ENCODE measurements at regions not wholly inside any gene's neighbourhood (a gene's known extent, or its start where the extent isn't known, plus 50 kb on each side); places are given as distances from the start of the nearest gene placed in this dataset.

- H3K9me3 ChIP-seq (ENCODE audit: severe bottlenecking): no peaks in the 10 kb centered on the region
- no peak overlapping the region for H3K27ac ChIP-seq (ENCODE audit: poor library complexity, severe bottlenecking)
- no peaks in the 10 kb centered on the region for H3K27me3 ChIP-seq (ENCODE audit: insufficient read depth, poor library complexity, severe bottlenecking)
- no peaks in the 10 kb centered on the region for H3K4me1 ChIP-seq (ENCODE audit: insufficient read depth, poor library complexity, severe bottlenecking)
- DNase-seq (ENCODE audit: low spot score) (no peak), ATAC-seq (ENCODE audit: low read depth) (no peak)
- no peak overlapping the region for H3K4me3 ChIP-seq (ENCODE audit: severe bottlenecking)
- TF ChIP-seq, protein P1, sequence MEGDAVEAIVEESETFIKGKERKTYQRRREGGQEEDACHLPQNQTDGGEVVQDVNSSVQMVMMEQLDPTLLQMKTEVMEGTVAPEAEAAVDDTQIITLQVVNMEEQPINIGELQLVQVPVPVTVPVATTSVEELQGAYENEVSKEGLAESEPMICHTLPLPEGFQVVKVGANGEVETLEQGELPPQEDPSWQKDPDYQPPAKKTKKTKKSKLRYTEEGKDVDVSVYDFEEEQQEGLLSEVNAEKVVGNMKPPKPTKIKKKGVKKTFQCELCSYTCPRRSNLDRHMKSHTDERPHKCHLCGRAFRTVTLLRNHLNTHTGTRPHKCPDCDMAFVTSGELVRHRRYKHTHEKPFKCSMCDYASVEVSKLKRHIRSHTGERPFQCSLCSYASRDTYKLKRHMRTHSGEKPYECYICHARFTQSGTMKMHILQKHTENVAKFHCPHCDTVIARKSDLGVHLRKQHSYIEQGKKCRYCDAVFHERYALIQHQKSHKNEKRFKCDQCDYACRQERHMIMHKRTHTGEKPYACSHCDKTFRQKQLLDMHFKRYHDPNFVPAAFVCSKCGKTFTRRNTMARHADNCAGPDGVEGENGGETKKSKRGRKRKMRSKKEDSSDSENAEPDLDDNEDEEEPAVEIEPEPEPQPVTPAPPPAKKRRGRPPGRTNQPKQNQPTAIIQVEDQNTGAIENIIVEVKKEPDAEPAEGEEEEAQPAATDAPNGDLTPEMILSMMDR (IDR thresholded peaks at IDR 0.05; ENCODE audit: poor library complexity, severe bottlenecking): no peak
- no peaks in the 10 kb centered on the region for H3K36me3 ChIP-seq (ENCODE audit: low read depth)
Measured at GRCh38 chr4:133474501-133474900, 325.4 kb downstream of the PCDH10 start.

- TF ChIP-seq, protein P1 (IDR thresholded peaks at IDR 0.05; ENCODE audit: poor library complexity, severe bottlenecking): no peak
- Histone ChIP-seq H3K27ac (ENCODE audit: poor library complexity, severe bottlenecking) (no peak overlapping the region), H3K9me3 (ENCODE audit: severe bottlenecking) (no peaks in the 10 kb centered on the region), H3K4me3 (ENCODE audit: severe bottlenecking) (no peak overlapping the region), H3K36me3 (ENCODE audit: low read depth) (no peaks in the 10 kb centered on the region), H3K4me1 (ENCODE audit: insufficient read depth, poor library complexity, severe bottlenecking) (no peaks in the 10 kb centered on the region), H3K27me3 (ENCODE audit: insufficient read depth, poor library complexity, severe bottlenecking) (no peaks in the 10 kb centered on the region)
- DNase-seq (ENCODE audit: low spot score) (no peak), ATAC-seq (ENCODE audit: low read depth) (no peak)
Measured at GRCh38 chr4:133472244-133472643, 323.1 kb downstream of the PCDH10 start.

- Histone ChIP-seq H3K27ac (ENCODE audit: poor library complexity, severe bottlenecking) (no peak overlapping the region), H3K4me3 (ENCODE audit: severe bottlenecking) (no peak overlapping the region), H3K9me3 (ENCODE audit: severe bottlenecking) (no peaks in the 10 kb centered on the region), H3K36me3 (ENCODE audit: low read depth) (no peaks in the 10 kb centered on the region), H3K27me3 (ENCODE audit: insufficient read depth, poor library complexity, severe bottlenecking) (no peaks in the 10 kb centered on the region), H3K4me1 (ENCODE audit: insufficient read depth, poor library complexity, severe bottlenecking) (no peaks in the 10 kb centered on the region)
- no peak for ATAC-seq (ENCODE audit: low read depth)
- TF ChIP-seq, protein P1 (IDR thresholded peaks at IDR 0.05; ENCODE audit: poor library complexity, severe bottlenecking): no peak
- DNase-seq (ENCODE audit: low spot score): no peak
Measured at GRCh38 chr4:133467290-133467947, 318.3 kb downstream of the PCDH10 start.

- Histone ChIP-seq H3K4me1 (ENCODE audit: insufficient read depth, poor library complexity, severe bottlenecking) (no peaks in the 10 kb centered on the region), H3K27ac (ENCODE audit: poor library complexity, severe bottlenecking) (no peak overlapping the region), H3K36me3 (ENCODE audit: low read depth) (no peaks in the 10 kb centered on the region), H3K9me3 (ENCODE audit: severe bottlenecking) (no peaks in the 10 kb centered on the region), H3K27me3 (ENCODE audit: insufficient read depth, poor library complexity, severe bottlenecking) (no peaks in the 10 kb centered on the region), H3K4me3 (ENCODE audit: severe bottlenecking) (no peak overlapping the region)
- DNase-seq (ENCODE audit: low spot score) (no peak), ATAC-seq (ENCODE audit: low read depth) (no peak)
- TF ChIP-seq, protein P1 (IDR thresholded peaks at IDR 0.05; ENCODE audit: poor library complexity, severe bottlenecking): peak; percentile 21
Measured at GRCh38 chr4:133465022-133465421, 315.9 kb downstream of the PCDH10 start.

- H3K27me3 ChIP-seq (ENCODE audit: insufficient read depth, poor library complexity, severe bottlenecking): no peaks in the 10 kb centered on the region
- H3K9me3 ChIP-seq (ENCODE audit: severe bottlenecking): no peaks in the 10 kb centered on the region
- no peak for DNase-seq (ENCODE audit: low spot score)
- TF ChIP-seq, protein P1 (IDR thresholded peaks at IDR 0.05; ENCODE audit: poor library complexity, severe bottlenecking): no peak
- ATAC-seq (ENCODE audit: low read depth): no peak
- no peaks in the 10 kb centered on the region for H3K36me3 ChIP-seq (ENCODE audit: low read depth)
- H3K4me3 ChIP-seq (ENCODE audit: severe bottlenecking): no peak overlapping the region
- no peak overlapping the region for H3K27ac ChIP-seq (ENCODE audit: poor library complexity, severe bottlenecking)
- no peaks in the 10 kb centered on the region for H3K4me1 ChIP-seq (ENCODE audit: insufficient read depth, poor library complexity, severe bottlenecking)
Measured at GRCh38 chr4:133464311-133464710, 315.2 kb downstream of the PCDH10 start.

All from RWPE2 (cell line).